IMR-90 (cell line): ENCODE measurements at regions not wholly inside any gene's neighbourhood (a gene's known extent, or its start where the extent isn't known, plus 50 kb on each side); places are given as distances from the start of the nearest gene placed in this dataset.
A peak's percentile ranks its signal among the peaks of the same experiment; 100 is the strongest.

Experiments
- ATAC-seq: fragments of 200-7000 bp; cut with Tn5 transposase; 2 replicates; pipeline ENCODE4 v1.9.1; 2020; ENCODE audit warnings: low read depth, mild to moderate bottlenecking, moderate library complexity
- BruUV-seq: library from RNA; stranded (reverse); fragments of 400-500 nt; replicated peaks from 2 replicates; lab custom pipeline; 2021; lab: Mats Ljungman, UMichigan
- CTCF ChIA-PET: fragments of 300-600 bp; formaldehyde crosslinking; extraction: SDS; loops from one replicate; lab custom pipeline; 2021; ENCODE audit warnings: antibody characterized with exemption; lab: Yijun Ruan, JAX
- POLR2A ChIA-PET: fragments of 300-600 bp; sonication (Branson Sonifier 250); formaldehyde crosslinking; loops from one replicate; lab custom pipeline; 2022; ENCODE audit warnings: antibody characterized with exemption; ENCODE audit not compliant: unreplicated experiment; lab: Charles Lee
- DNase-seq: peaks from one replicate; pipeline ENCODE4 v3.0.0; 2013
- H2AFZ ChIP-seq: replicated peaks from 2 replicates; pipeline ENCODE3; 2013; ENCODE audit warnings: low read length, mild to moderate bottlenecking; ENCODE audit not compliant: poor library complexity
- H2AK5ac ChIP-seq: 2 replicates; pipeline ENCODE4 v1.6.1; 2013; ENCODE audit warnings: low read depth, low read length, inconsistent platforms
- H2AK9ac ChIP-seq: replicated peaks from 2 replicates; pipeline ENCODE3; 2013; ENCODE audit warnings: mild to moderate bottlenecking, low read depth, low read length, moderate library complexity; ENCODE audit not compliant: poor library complexity
- H2BK120ac ChIP-seq: 2 replicates; pipeline ENCODE4 v1.6.1; 2013; ENCODE audit warnings: low read depth, low read length, inconsistent platforms
- H2BK15ac ChIP-seq: 3 replicates; pipeline ENCODE4 v1.6.1; 2013; ENCODE audit warnings: low read depth, low read length, inconsistent platforms
- H2BK20ac ChIP-seq: 2 replicates; pipeline ENCODE4 v1.6.1; 2013; ENCODE audit warnings: low read depth, mild to moderate bottlenecking, inconsistent platforms, low read length, moderate library complexity
- H2BK5ac ChIP-seq: 2 replicates; pipeline ENCODE4 v1.6.1; 2013; ENCODE audit warnings: mild to moderate bottlenecking, low read depth, low read length, inconsistent platforms; ENCODE audit not compliant: poor library complexity, severe bottlenecking
- H3K14ac ChIP-seq: replicated peaks from 2 replicates; pipeline ENCODE4 v1.6.1; 2013; ENCODE audit warnings: low read depth, low read length, inconsistent platforms
- H3K18ac ChIP-seq: 2 replicates; pipeline ENCODE4 v1.6.1; 2013; ENCODE audit warnings: low read depth, low read length, control low read depth
- H3K23ac ChIP-seq: 2 replicates; pipeline ENCODE4 v1.6.1; 2013; ENCODE audit warnings: low read depth, low read length, inconsistent platforms
- H3K27ac ChIP-seq: 2 replicates; pipeline ENCODE4 v1.5.1; 2013; ENCODE audit warnings: mild to moderate bottlenecking, control low read depth, low read length; ENCODE audit not compliant: insufficient read depth
- H3K27me3 ChIP-seq: 2 replicates; pipeline ENCODE4 v1.6.1; 2013; ENCODE audit warnings: low read length; ENCODE audit not compliant: control insufficient read depth, insufficient read depth
- H3K36me3 ChIP-seq: 2 replicates; pipeline ENCODE4 v1.6.1; 2013; ENCODE audit warnings: low read length, mixed read lengths; ENCODE audit not compliant: control insufficient read depth, insufficient read depth
- H3K4ac ChIP-seq: 2 replicates; pipeline ENCODE4 v1.6.1; 2013; ENCODE audit warnings: low read depth, low read length, inconsistent platforms
- H3K4me1 ChIP-seq: 2 replicates; pipeline ENCODE4 v1.6.1; 2013; ENCODE audit warnings: low read length, mixed read lengths; ENCODE audit not compliant: control insufficient read depth, insufficient read depth
- H3K4me2 ChIP-seq: 2 replicates; pipeline ENCODE4 v1.6.1; 2013; ENCODE audit warnings: low read depth, mild to moderate bottlenecking, control low read depth, low read length, moderate library complexity
- H3K4me3 ChIP-seq: 2 replicates; pipeline ENCODE4 v1.5.1; 2013; ENCODE audit warnings: low read depth, mild to moderate bottlenecking, control low read depth, low read length, moderate library complexity; ENCODE audit not compliant: insufficient read depth
- H3K56ac ChIP-seq: 2 replicates; pipeline ENCODE4 v1.6.1; 2013; ENCODE audit warnings: low read length, inconsistent platforms; ENCODE audit not compliant: insufficient read depth; ENCODE audit errors: extremely low read depth
- H3K79me1 ChIP-seq, 2 experiments: 2 replicates each; pipeline ENCODE4 v1.6.1; 2013; ENCODE audit warnings: low read length in 2 of 2, inconsistent platforms in 1 of 2, low read depth in 1 of 2
- H3K9ac ChIP-seq: 2 replicates; pipeline ENCODE4 v1.6.1; 2013; ENCODE audit warnings: low read depth, low read length, control low read depth
- H3K9me1 ChIP-seq: 2 replicates; pipeline ENCODE4 v1.6.1; 2013; ENCODE audit warnings: low read length, inconsistent platforms; ENCODE audit not compliant: insufficient read depth
- H3K9me3 ChIP-seq: 2 replicates; pipeline ENCODE4 v1.6.1; 2013; ENCODE audit warnings: low read length; ENCODE audit not compliant: control insufficient read depth, insufficient read depth
- H4K20me1 ChIP-seq: 2 replicates; pipeline ENCODE4 v1.6.1; 2013; ENCODE audit warnings: low read length, inconsistent platforms; ENCODE audit not compliant: insufficient read depth
- H4K5ac ChIP-seq: 2 replicates; pipeline ENCODE4 v1.6.1; 2013; ENCODE audit warnings: mild to moderate bottlenecking, low read depth, low read length, control low read depth
- H4K8ac ChIP-seq, 2 experiments: 2 replicates each; pipeline ENCODE4 v1.6.1; 2013; ENCODE audit warnings: low read depth in 2 of 2, low read length in 2 of 2, control low read depth in 1 of 2, inconsistent platforms in 1 of 2
- H4K91ac ChIP-seq: 2 replicates; pipeline ENCODE4 v1.6.1; 2013; ENCODE audit warnings: low read depth, low read length, inconsistent platforms; ENCODE audit not compliant: insufficient read depth
- BHLHE40 ChIP-seq: fragments of 150-350 bp; IDR thresholded peaks from 2 replicates; pipeline ENCODE4 v1.6.1; 2016; ENCODE audit warnings: mild to moderate bottlenecking, low read depth, low read length
- ELK1 ChIP-seq: fragments of 150-350 bp; IDR thresholded peaks from 2 replicates; pipeline ENCODE4 v1.6.1; 2016; ENCODE audit warnings: low read depth, mild to moderate bottlenecking, low read length, moderate library complexity, borderline replicate concordance
- FOS ChIP-seq: fragments of 150-350 bp; IDR thresholded peaks from 2 replicates; pipeline ENCODE4 v1.6.1; 2016; ENCODE audit warnings: low read depth, low read length
- MAFK ChIP-seq: IDR thresholded peaks from 2 replicates; pipeline ENCODE4 v1.6.1; 2012; ENCODE audit warnings: low read depth, low read length, improper control_type of control experiment
- MAZ ChIP-seq: IDR thresholded peaks from 2 replicates; pipeline ENCODE4 v1.6.1; 2012; ENCODE audit warnings: low read depth, mild to moderate bottlenecking, low read length, improper control_type of control experiment, moderate library complexity, borderline replicate concordance
- MXI1 ChIP-seq: IDR thresholded peaks from 2 replicates; pipeline ENCODE4 v1.6.1; 2012; ENCODE audit warnings: low read depth, mild to moderate bottlenecking, low read length, moderate library complexity, borderline replicate concordance
- NFE2L2 ChIP-seq: fragments of 150-350 bp; IDR thresholded peaks from 2 replicates; pipeline ENCODE4 v1.6.1; 2016; ENCODE audit warnings: low read depth, mild to moderate bottlenecking, low read length
- POLR2A ChIP-seq: IDR thresholded peaks from 2 replicates; pipeline ENCODE4 v1.6.1; 2012; ENCODE audit warnings: mild to moderate bottlenecking, low read depth, low read length
- RAD21 ChIP-seq: IDR thresholded peaks from 2 replicates; pipeline ENCODE4 v1.6.1; 2012; ENCODE audit warnings: low read length, improper control_type of control experiment
- RCOR1 ChIP-seq: IDR thresholded peaks from 2 replicates; pipeline ENCODE4 v1.6.1; 2012; ENCODE audit warnings: mild to moderate bottlenecking, low read length, improper control_type of control experiment; ENCODE audit not compliant: insufficient replicate concordance
- RFX5 ChIP-seq: IDR thresholded peaks from 2 replicates; pipeline ENCODE4 v1.8.0; 2012; ENCODE audit warnings: low read depth, mild to moderate bottlenecking, low read length, moderate library complexity
- SMC3 ChIP-seq: fragments of 150-350 bp; IDR thresholded peaks from 2 replicates; pipeline ENCODE4 v1.6.1; 2016; ENCODE audit warnings: low read depth, mild to moderate bottlenecking, antibody characterized with exemption, low read length, moderate library complexity
- WGBS, 2 experiments: methylation state at CpG; one replicate each; pipeline versions ENCODE4 v1.1.5 to v1.1.7; 2013; ENCODE audit warnings: missing lambda C conversion rate in 2 of 2; ENCODE audit not compliant: insufficient read length in 1 of 2; ENCODE audit errors: extremely low coverage in 2 of 2; 5-methylcytosine and 5-hydroxymethylcytosine counted together
- dilution Hi-C: fragments of 300-500 bp; cut with HindIII; formaldehyde crosslinking; loops from one replicate; pipeline ENCODE4 v1.14.3; 2018; ENCODE audit warnings: low sequenced_read_pairs; ENCODE audit not compliant: unreplicated experiment
- in situ Hi-C: fragments of 300-500 bp; cut with MboI; formaldehyde crosslinking; loops from 3 replicates; pipeline ENCODE4 v1.14.3; 2019; ENCODE audit warnings: low sequenced_read_pairs, inconsistent platforms, mixed read lengths
- intact Hi-C: fragments of 100-400 bp; cut with micrococcal nuclease; formaldehyde crosslinking; loops from 2 replicates; pipeline ENCODE4 v1.10.0; 2022
- TF ChIP-seq, protein P1 (sequence below): conservative IDR thresholded peaks from 2 replicates; pipeline ENCODE4 v1.5.1; 2012; ENCODE audit warnings: mild to moderate bottlenecking, low read depth, low read length, improper control_type of control experiment
- TF ChIP-seq, protein P2 (sequence below): fragments of 150-350 bp; IDR thresholded peaks from 2 replicates; pipeline ENCODE4 v1.6.1; 2017; ENCODE audit warnings: mild to moderate bottlenecking, antibody characterized with exemption, low read length, low read depth

GRCh38 chr5:57831932-57832331, 349.3 kb upstream of the ACTBL2 start:
- H3K18ac ChIP-seq, result peak overlapping the region; percentile 1; the same call in 1 of the 2 replicates
- H3K79me1 ChIP-seq, result no peaks in the 10 kb centered on the region
- H3K4me2 ChIP-seq, result no peak overlapping the region
- peak overlapping the region; percentile 87; the same call in 1 of the 3 replicates for H2BK15ac ChIP-seq
- H2BK5ac ChIP-seq, result peak overlapping the region; percentile 59
- H3K23ac ChIP-seq, result no peak overlapping the region
- H2AK5ac ChIP-seq, result peak overlapping the region; percentile 81
- H3K9ac ChIP-seq, result no peak overlapping the region
- intact Hi-C loops (no loop called here), in situ Hi-C loops (no loop called here), dilution Hi-C loops (no loop called here)
- ChIA-PET POLR2A (no interaction called here), CTCF (no interaction called here)
- no peak overlapping the region for H3K4me3 ChIP-seq
- H3K27me3 ChIP-seq, result no peaks in the 10 kb centered on the region
- no peak overlapping the region for H4K91ac ChIP-seq
- H2AK9ac ChIP-seq, result no peak overlapping the region
- H3K27ac ChIP-seq, result no peak overlapping the region
- ATAC-seq, result no peak
- no CpG with 5 or more reads among the region's 2 CpGs for WGBS, 2 experiments
- H4K20me1 ChIP-seq, result no peaks in the 10 kb centered on the region
- H3K36me3 ChIP-seq, result no peaks in the 10 kb centered on the region
- peaks cover 3% of the 10 kb centered on the region; the same call in 1 of the 2 replicates for H3K9me1 ChIP-seq
- peak overlapping the region; percentile 85 for H2BK20ac ChIP-seq
- H2BK120ac ChIP-seq, result peak overlapping the region; percentile 92
- no peak overlapping the region; the same call in 1 of the 2 replicates for H3K14ac ChIP-seq
- no TSS peak for BruUV-seq
- peaks cover 12% of the 10 kb centered on the region for H3K4me1 ChIP-seq
- H3K9me3 ChIP-seq, result peaks cover 3% of the 10 kb centered on the region; the same call in 1 of the 2 replicates
- H4K5ac ChIP-seq, result peak overlapping the region; percentile 1; the same call in 1 of the 2 replicates
- H3K4ac ChIP-seq, result peak overlapping the region; percentile 69; the same call in 1 of the 2 replicates
- H3K56ac ChIP-seq, result no peak overlapping the region
- peak; percentile 47 for DNase-seq
- no peak overlapping the region for H2AFZ ChIP-seq
- no peak for TF ChIP-seq SMC3
- no peak for TF ChIP-seq RCOR1
- TF ChIP-seq ELK1, result no peak
- no peak for TF ChIP-seq MAFK
- TF ChIP-seq, protein P1, sequence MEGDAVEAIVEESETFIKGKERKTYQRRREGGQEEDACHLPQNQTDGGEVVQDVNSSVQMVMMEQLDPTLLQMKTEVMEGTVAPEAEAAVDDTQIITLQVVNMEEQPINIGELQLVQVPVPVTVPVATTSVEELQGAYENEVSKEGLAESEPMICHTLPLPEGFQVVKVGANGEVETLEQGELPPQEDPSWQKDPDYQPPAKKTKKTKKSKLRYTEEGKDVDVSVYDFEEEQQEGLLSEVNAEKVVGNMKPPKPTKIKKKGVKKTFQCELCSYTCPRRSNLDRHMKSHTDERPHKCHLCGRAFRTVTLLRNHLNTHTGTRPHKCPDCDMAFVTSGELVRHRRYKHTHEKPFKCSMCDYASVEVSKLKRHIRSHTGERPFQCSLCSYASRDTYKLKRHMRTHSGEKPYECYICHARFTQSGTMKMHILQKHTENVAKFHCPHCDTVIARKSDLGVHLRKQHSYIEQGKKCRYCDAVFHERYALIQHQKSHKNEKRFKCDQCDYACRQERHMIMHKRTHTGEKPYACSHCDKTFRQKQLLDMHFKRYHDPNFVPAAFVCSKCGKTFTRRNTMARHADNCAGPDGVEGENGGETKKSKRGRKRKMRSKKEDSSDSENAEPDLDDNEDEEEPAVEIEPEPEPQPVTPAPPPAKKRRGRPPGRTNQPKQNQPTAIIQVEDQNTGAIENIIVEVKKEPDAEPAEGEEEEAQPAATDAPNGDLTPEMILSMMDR, result no peak
- no peak for TF ChIP-seq NFE2L2
- no peak for TF ChIP-seq RFX5
- no peak for TF ChIP-seq POLR2A
- TF ChIP-seq MXI1, result no peak
- TF ChIP-seq, protein P2, sequence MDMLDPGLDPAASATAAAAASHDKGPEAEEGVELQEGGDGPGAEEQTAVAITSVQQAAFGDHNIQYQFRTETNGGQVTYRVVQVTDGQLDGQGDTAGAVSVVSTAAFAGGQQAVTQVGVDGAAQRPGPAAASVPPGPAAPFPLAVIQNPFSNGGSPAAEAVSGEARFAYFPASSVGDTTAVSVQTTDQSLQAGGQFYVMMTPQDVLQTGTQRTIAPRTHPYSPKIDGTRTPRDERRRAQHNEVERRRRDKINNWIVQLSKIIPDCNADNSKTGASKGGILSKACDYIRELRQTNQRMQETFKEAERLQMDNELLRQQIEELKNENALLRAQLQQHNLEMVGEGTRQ, result no peak
- TF ChIP-seq FOS, result no peak
- TF ChIP-seq MAZ, result no peak
- no peak for TF ChIP-seq BHLHE40
- no peak for TF ChIP-seq RAD21
- H4K8ac ChIP-seq, result peak overlapping the region; percentile 15 to 81; a peak in 3 of 4 replicates
